SH-SY5Y (cell line): ENCODE measurements at regions not wholly inside any gene's neighbourhood (a gene's known extent, or its start where the extent isn't known, plus 50 kb on each side); places are given as distances from the start of the nearest gene placed in this dataset.

ENCODE experiments used
- GATA2 ChIP-seq: IDR thresholded peaks from 2 replicates; pipeline ENCODE4 v1.6.1; 2011; ENCODE audit warnings: mild to moderate bottlenecking, low read depth, low read length
- GATA3 ChIP-seq: IDR thresholded peaks from 2 replicates; pipeline ENCODE4 v1.6.1; 2011; ENCODE audit warnings: low read depth, mild to moderate bottlenecking, low read length, moderate library complexity

DNA sequence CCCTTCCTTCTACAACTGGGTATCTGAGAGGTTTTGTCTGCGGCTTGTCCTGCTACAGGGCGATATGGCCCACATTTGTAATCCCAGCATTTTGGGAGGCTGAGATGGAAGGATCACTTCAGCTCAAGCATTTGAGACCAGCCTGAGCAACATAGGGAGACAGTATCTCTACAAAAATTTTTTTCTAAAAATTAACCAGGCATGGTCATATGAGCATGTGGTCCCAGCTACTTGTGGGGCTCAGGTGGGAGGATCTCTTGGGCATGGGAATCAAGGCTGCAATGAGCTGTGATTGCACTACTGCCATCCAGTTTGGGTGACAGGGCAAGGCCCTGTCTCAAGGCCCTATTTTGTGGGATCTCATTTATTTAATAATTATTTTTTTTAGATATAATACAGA, 420.6 kb upstream of the PABPC4L start:
- TF ChIP-seq GATA3: no peak
- TF ChIP-seq GATA2: no peak

DNA sequence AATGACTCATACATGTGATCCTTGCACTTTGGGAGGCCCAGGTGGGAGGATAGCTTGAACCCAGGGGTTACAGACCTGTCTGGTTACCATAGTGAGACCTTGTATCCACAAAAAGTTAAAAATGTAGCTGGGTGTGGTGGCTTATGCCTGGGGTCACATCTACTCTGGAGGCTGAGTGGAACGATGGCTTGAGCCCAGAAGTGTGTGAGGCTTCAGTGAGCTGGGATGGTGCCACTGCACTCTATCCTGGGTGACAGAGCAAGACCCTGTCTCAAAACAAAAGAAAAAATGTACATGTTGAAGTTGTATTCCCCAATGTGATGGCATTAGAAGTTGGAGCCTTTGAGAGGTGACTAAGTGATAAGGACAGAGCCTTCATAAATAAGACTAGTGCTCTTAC, 409.4 kb upstream of the PABPC4L start:
- no peak for TF ChIP-seq GATA2
- no peak for TF ChIP-seq GATA3

DNA sequence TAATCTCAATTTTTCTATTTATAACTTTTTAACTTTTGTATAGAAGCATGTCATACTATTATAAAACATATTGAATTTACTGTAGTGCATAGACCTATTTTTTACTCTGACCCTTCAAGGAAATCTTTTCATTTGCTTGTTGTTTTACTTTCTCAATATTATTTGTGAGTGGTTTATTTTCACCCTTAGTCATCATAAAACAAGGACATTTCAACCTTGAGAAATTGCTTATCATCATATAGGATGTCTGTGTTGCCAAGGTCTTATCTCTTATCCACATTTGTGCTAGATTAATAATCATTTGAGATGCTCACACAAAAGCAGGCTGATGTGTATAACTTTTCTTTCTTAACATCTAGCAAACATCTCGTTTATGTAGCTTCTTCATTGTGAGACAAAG, 408.6 kb upstream of the PABPC4L start:
- TF ChIP-seq GATA2: no peak
- no peak for TF ChIP-seq GATA3

DNA sequence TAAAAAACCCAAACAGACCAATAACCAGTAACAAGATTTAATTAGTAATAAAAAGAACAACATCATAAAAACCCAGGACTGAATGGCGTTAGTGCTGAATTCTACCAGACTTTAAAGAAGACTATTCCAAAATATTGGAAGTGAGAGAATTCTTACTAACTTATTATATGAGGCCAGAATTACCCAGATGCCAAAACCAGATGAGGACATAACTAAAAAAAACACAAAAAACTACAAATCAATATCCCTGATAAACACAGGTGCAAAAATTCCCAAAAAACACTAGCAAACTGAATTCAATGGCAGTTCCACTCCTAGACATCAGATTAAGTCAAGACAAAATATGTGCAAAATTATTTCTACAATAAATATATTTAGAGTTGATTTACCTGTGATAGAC, 400.1 kb upstream of the PABPC4L start:
- TF ChIP-seq GATA3: no peak
- TF ChIP-seq GATA2: no peak

DNA sequence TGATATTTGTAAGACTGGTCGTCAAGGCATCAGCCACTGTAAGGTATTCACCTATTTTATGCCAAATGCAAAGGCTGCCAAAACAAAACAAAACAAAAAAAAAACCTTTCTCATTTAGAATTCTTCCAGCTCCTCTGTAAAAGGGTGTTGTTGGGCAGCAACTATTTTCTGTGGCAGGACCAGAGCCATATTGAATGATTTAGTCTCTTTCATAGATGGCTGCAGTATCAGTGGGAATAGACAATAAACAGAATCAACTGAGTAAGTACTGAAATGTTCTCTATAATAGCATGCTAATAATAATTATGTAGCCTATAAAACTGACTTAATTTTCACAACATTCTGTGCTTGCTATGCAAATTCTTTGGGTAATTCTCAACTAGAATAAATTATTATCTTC, 389.7 kb upstream of the PABPC4L start:
- no peak for TF ChIP-seq GATA3
- TF ChIP-seq GATA2: no peak

DNA sequence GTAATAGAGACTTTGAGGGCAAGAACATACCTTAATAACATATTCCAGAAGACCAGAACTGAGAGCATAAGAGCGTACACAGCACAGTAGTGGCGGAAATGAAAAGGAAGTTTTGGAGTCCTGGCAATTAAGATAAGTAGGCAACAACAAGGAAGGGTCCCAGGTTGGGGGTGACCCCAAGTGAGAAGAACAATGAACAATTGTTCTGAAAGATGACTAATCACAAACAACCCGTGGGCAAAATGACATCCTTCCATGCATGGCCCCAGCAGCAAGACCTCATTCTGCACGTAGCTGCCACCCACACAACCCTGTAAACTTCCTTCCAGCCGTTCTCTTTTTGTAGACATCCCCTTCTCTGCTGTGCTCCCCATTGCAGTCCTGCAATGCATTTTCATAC, 384.4 kb upstream of the PABPC4L start:
- TF ChIP-seq GATA2 (no peak), GATA3 (no peak)

DNA sequence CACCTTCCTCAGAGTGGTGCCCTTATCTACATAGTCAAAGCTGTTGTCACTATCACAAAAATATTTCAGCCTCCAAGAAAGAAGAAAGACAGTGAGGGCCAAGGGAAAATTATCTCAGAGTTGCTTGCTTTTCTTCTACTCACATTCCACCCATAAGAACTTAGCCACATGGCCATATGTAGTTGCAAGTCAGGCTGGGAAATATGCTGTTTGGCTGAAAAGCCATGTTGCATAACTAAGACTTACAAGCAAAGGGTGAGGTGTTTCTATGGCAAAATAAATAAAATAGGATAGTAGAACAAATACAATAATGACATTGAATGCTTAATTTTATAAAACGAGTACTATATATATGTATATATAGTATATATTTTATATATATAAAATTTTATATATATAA, 365.9 kb upstream of the PABPC4L start:
- TF ChIP-seq GATA3 (no peak), GATA2 (no peak)

DNA sequence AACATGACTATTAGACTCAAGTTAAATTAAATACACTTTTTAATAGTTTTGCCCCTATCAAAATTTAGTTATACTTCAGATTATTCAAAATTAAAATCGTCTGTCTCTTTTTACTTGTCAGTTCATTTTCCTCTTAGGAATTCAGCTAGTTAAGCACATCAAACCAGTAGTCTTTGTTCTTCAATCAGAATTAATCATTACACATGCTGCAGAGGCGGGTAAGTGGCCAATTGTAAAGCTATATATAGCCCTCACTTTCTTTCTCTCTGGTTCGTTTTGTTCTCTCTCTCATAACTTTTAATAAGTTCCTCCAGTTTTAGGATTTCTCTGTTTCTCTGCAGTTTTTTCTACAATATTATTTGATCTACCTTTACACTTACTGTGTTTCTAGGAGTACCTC, 359.1 kb upstream of the PABPC4L start:
- TF ChIP-seq GATA3: no peak
- no peak for TF ChIP-seq GATA2

DNA sequence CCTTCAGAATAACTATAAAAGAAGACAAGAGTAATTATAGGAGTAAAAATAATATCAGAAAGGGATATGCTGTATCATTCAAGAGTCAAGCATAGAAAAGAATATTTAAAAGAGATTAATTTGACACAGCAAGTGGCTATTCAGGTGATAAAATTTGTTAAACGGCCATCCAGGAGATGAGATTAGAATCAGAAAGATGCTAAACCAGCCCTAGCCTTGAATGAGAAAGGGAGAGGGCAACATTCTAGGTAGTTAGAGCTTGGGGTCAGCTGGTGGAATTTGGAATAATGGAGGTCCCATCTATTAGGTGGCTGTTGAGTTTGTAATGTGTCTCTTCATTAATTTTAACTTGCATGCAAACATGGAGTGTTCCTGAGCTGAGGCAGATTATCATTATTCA, 350.5 kb upstream of the PABPC4L start:
- TF ChIP-seq GATA2: no peak
- TF ChIP-seq GATA3: no peak

DNA sequence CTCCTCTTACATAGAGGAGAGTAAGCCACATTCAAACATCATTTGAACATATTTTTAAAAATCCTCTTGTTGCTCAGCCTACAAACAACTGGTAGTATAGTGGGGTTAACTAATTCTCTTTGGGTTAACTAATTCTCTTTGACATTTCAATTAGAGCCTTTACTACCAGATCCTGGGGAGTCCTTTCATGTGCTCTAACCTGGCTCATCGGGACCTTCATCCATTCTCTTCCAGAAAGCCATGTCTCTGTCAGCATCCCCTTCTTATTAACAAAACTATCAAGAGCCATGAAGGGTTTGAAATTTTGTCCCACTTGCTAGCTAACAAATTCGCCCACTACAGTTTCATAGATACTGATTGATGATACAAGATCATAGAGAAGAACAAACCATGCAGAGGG, 349.8 kb upstream of the PABPC4L start:
- no peak for TF ChIP-seq GATA2
- no peak for TF ChIP-seq GATA3

DNA sequence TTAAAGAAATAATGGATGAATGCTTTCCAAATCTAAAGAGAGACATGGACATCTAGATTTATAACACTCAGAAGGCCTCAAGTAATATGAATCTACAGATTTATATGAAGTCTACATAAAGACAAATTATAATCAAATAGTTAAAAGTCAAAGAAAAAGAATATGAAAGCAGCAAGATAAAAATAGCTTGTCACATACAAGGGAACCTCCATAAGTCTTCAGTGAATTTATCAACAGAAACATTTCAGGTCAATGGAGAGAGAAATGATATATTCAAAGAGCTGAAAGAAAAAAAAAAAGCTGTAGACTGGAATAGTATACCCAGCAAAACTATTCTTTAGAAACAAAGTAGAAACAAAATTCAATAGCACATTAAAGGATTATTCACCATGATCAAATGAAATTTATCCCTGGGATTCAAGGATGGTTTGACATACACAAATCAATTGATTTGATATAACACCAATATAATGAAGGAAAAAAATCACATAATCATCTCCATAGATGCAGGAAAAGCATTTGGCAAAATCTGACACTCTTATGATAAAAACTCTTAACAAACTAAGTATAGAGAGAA, 346.6 kb upstream of the PABPC4L start:
- TF ChIP-seq GATA3 (no peak), GATA2 (no peak)

DNA sequence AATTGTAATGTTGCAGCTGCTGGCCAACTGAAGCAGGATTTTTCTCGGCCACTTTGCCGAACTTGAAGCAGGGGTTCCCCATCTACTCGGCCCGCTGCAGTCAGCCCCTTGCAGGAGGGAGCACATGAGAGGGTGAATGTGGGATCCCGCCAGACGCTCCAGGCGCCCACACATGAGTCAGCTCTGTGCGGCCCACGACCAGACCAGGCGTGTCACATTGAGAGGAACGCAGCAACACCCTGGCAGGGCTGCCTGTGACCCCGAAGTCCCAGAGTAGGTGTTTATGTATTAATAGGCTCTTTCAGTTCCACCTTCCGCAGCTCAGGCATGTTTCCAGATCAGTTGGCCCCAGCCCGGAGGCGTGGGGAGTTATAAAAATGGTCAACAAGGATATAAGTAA, 344.7 kb upstream of the PABPC4L start:
- TF ChIP-seq GATA3 (no peak), GATA2 (no peak)

DNA sequence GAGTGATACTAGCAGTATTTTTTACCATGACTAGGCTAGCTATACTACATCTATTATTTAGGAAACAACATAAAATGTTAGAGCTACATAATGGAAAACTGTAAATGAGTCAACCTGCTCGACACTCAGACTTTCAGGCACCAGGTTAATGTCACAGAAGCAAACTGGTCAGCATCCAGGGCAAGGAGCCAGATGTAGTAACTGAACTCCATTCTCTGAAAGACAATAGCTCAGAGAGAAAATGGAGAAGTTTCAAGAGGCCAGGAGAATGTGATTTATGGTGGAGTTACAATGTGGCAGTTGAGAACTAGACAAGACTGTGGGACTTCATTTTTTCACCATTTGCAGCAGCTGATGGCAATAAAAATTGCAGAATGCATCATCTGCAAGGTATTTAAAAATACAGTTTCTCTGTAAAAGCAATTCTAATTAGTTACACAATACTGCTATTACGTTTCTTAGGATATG, 342.7 kb upstream of the PABPC4L start:
- TF ChIP-seq GATA3: no peak
- no peak for TF ChIP-seq GATA2

DNA sequence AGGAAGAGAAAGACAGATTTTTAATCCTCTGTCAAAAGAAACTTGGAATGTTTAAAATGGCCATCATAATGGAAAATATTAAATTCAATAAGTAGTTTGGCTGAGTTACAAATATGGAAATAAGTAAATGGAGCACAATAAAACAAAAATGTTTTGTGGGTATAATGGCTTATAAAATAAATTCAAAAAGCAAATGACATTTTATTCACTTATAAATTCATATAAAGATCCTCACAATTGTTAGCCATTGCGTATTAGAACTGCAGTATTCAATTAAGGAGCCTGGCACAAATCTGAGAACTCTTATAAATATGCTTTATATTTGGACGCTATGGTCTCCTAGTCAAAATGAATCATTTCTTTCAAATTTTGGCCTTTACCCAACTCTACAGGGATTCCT, 339.0 kb upstream of the PABPC4L start:
- TF ChIP-seq GATA3: no peak
- TF ChIP-seq GATA2: no peak

DNA sequence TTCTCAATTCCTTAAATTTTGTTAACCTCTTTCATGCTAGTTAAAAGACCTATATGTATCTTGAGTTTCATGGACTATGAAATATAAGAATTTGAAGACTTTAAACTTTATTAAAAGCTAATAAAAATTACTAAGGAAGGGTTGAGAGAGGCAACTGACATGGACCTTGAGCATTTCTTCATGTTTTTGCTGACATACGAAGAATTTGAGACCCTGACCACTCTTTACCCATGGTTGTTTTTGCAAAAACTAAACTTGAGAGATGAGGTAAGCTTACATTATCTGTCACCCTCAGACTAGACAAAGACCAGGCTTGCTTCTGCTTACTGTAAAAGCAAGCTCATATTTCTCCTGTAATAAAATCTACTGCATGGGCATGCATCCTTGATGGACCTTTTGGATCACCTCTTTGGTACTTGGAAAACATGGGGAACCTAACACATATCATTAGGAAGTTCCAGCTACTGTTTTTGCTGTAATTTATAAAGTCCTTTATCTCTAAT, 338.2 kb upstream of the PABPC4L start:
- TF ChIP-seq GATA3: no peak
- TF ChIP-seq GATA2: no peak

DNA sequence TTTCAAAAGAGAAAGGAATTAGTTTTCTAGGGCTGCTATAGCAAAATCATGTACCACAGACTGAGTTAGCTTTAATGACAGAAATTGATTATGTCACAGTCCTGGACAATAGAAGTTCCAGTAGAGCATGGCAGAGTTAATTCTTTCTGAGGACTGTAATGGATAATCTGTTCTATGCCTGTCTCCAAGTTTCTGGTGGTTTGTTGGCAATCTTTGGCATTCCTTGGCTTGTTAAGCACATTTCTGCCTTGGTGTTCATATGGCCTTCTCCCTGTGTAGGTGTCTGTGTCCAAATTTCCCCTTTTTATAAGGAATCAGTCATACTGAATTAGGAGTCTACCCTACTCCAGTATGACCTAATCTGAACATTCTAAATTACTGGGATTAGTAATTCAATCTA, 336.1 kb upstream of the PABPC4L start:
- TF ChIP-seq GATA2: no peak
- no peak for TF ChIP-seq GATA3
